Upper lobe of right lung (tissue), 1 donor: ENCODE measurements at regions not wholly inside any gene's neighbourhood (a gene's known extent, or its start where the extent isn't known, plus 50 kb on each side); places are given as distances from the start of the nearest gene placed in this dataset.

Source experiments
- ATAC-seq: fragments of 200-7000 bp; cut with Tn5 transposase; one replicate; pipeline ENCODE4 v1.9.1; 2020; ENCODE audit warnings: mild to moderate bottlenecking, moderate library complexity
- DNase-seq: peaks from one replicate; pipeline ENCODE4 v3.0.0-alpha.2; 2020
- H3K27ac ChIP-seq: fragments of 200-600 bp; one replicate; pipeline ENCODE4 v1.8.0; 2022
- H3K27me3 ChIP-seq: fragments of 200-600 bp; one replicate; pipeline ENCODE4 v1.8.0; 2022; ENCODE audit warnings: mild to moderate bottlenecking
- H3K36me3 ChIP-seq: fragments of 200-600 bp; one replicate; pipeline ENCODE4 v1.8.0; 2022
- H3K4me1 ChIP-seq: fragments of 200-600 bp; one replicate; pipeline ENCODE4 v1.8.0; 2022
- H3K4me3 ChIP-seq: fragments of 200-600 bp; one replicate; pipeline ENCODE4 v1.8.0; 2022; ENCODE audit warnings: mild to moderate bottlenecking
- H3K9me3 ChIP-seq: fragments of 200-600 bp; one replicate; pipeline ENCODE4 v1.8.0; 2022
- CTCF ChIP-seq: fragments of 200-600 bp; IDR thresholded peaks from one replicate; pipeline ENCODE4 v1.8.0; 2022; ENCODE audit warnings: antibody characterized with exemption
- intact Hi-C: fragments of 100-400 bp; cut with DNase I; formaldehyde crosslinking; loops from one replicate; pipeline ENCODE4 v1.11.0; 2022
- donor health status: DM: no; HTN: yes; CAD: no; lungs with severe emphysema.

GRCh38 chr15:93179072-93179471 lies 90.1 kb upstream of the RGMA start:
- H3K36me3 ChIP-seq: no peaks in the 10 kb centered on the region
- DNase-seq (peak; percentile 77), ATAC-seq (peak; percentile 86)
- no peaks in the 10 kb centered on the region for H3K9me3 ChIP-seq
- H3K4me1 ChIP-seq: no peaks in the 10 kb centered on the region
- H3K27me3 ChIP-seq: no peaks in the 10 kb centered on the region
- no peak overlapping the region for H3K4me3 ChIP-seq
- H3K27ac ChIP-seq: no peak overlapping the region
- intact Hi-C loops: no loop called here
- TF ChIP-seq CTCF: no peak

GRCh38 chr15:93178371-93178770 lies 89.4 kb upstream of the RGMA start:
- Histone ChIP-seq H3K4me3 (no peak overlapping the region), H3K27me3 (no peaks in the 10 kb centered on the region), H3K9me3 (no peaks in the 10 kb centered on the region), H3K27ac (no peak overlapping the region), H3K36me3 (no peaks in the 10 kb centered on the region), H3K4me1 (no peaks in the 10 kb centered on the region)
- no peak for TF ChIP-seq CTCF
- no peak for ATAC-seq
- no peak for DNase-seq
- intact Hi-C loops: no loop called here

- DNase-seq: no peak
- no peak for TF ChIP-seq CTCF
- Histone ChIP-seq H3K36me3 (no peaks in the 10 kb centered on the region), H3K4me1 (no peaks in the 10 kb centered on the region), H3K9me3 (no peaks in the 10 kb centered on the region), H3K27me3 (peaks cover 3% of the 10 kb centered on the region), H3K4me3 (no peak overlapping the region), H3K27ac (no peak overlapping the region)
- no peak for ATAC-seq
- intact Hi-C loops: no loop called here
These were observed 87.1 kb upstream of the RGMA start for GRCh38 chr15:93176065-93176464.

GRCh38 chr15:93174836-93175235 lies 85.8 kb upstream of the RGMA start:
- Histone ChIP-seq H3K27me3 (peaks cover 6% of the 10 kb centered on the region), H3K4me3 (no peak overlapping the region), H3K9me3 (no peaks in the 10 kb centered on the region), H3K4me1 (no peaks in the 10 kb centered on the region), H3K27ac (no peak overlapping the region), H3K36me3 (no peaks in the 10 kb centered on the region)
- TF ChIP-seq CTCF: no peak
- ATAC-seq: no peak
- intact Hi-C loops: no loop called here
- DNase-seq: no peak

- no peak for TF ChIP-seq CTCF
- no peaks in the 10 kb centered on the region for H3K4me1 ChIP-seq
- DNase-seq (no peak), ATAC-seq (no peak)
- H3K36me3 ChIP-seq: no peaks in the 10 kb centered on the region
- H3K9me3 ChIP-seq: no peaks in the 10 kb centered on the region
- H3K4me3 ChIP-seq: no peak overlapping the region
- H3K27me3 ChIP-seq: peaks cover 6% of the 10 kb centered on the region
- H3K27ac ChIP-seq: no peak overlapping the region
- intact Hi-C loops: no loop called here
These were observed 84.4 kb upstream of the RGMA start for GRCh38 chr15:93173369-93173768.

- Histone ChIP-seq H3K36me3 (no peaks in the 10 kb centered on the region), H3K4me1 (no peaks in the 10 kb centered on the region), H3K9me3 (no peaks in the 10 kb centered on the region), H3K4me3 (no peak overlapping the region), H3K27me3 (peaks cover 6% of the 10 kb centered on the region), H3K27ac (no peak overlapping the region)
- ATAC-seq (no peak), DNase-seq (no peak)
- intact Hi-C loops: no loop called here
- TF ChIP-seq CTCF: no peak
These were observed 82.5 kb upstream of the RGMA start for GRCh38 chr15:93171476-93171875.
